ENCODE measurements at regions not wholly inside any gene's neighbourhood (a gene's known extent, or its start where the extent isn't known, plus 50 kb on each side); places are given as distances from the start of the nearest gene placed in this dataset.

GRCh38 chr2:105629634-105630033 is 115.1 kb upstream of the NCK2 start (continued):
- TF ChIP-seq REST (IDR thresholded peaks at IDR 0.05), result no peak
- TF ChIP-seq RXRA (IDR thresholded peaks at IDR 0.05), result no peak

GRCh38 chr2:105627534-105627933 is 117.2 kb upstream of the NCK2 start:
- 66% methylated on average over 3 of the region's 3 CpGs for WGBS
- DNase-seq (ENCODE audit: low spot score), result no peak
- TF ChIP-seq FOXA2 (IDR thresholded peaks at IDR 0.05) (no peak), FOXA1 (IDR thresholded peaks at IDR 0.05) (no peak), EGR1 (IDR thresholded peaks at IDR 0.05; ENCODE audit: low read depth in 2 of 2) (no peak), NR2F2 (IDR thresholded peaks at IDR 0.05) (no peak), TAF1 (conservative IDR thresholded peaks at IDR 0.05) (no peak), REST (IDR thresholded peaks at IDR 0.05) (no peak), ZBTB33 (IDR thresholded peaks at IDR 0.05) (no peak), RXRA (IDR thresholded peaks at IDR 0.05) (no peak), JUND (IDR thresholded peaks at IDR 0.05) (no peak), SP1 (IDR thresholded peaks at IDR 0.05) (no peak), GABPA (IDR thresholded peaks at IDR 0.05 in 1 of 2, conservative IDR thresholded peaks at IDR 0.05 in 1 of 2) (no peak), RAD21 (IDR thresholded peaks at IDR 0.05) (no peak), ATF3 (IDR thresholded peaks at IDR 0.05) (no peak), HNF4G (IDR thresholded peaks at IDR 0.05) (no peak), YY1 (IDR thresholded peaks at IDR 0.05) (no peak), HNF4A (conservative IDR thresholded peaks at IDR 0.05) (no peak)
- TF ChIP-seq, protein P1, sequence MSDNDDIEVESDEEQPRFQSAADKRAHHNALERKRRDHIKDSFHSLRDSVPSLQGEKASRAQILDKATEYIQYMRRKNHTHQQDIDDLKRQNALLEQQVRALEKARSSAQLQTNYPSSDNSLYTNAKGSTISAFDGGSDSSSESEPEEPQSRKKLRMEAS (IDR thresholded peaks at IDR 0.05), result no peak
- TF ChIP-seq, protein P2, sequence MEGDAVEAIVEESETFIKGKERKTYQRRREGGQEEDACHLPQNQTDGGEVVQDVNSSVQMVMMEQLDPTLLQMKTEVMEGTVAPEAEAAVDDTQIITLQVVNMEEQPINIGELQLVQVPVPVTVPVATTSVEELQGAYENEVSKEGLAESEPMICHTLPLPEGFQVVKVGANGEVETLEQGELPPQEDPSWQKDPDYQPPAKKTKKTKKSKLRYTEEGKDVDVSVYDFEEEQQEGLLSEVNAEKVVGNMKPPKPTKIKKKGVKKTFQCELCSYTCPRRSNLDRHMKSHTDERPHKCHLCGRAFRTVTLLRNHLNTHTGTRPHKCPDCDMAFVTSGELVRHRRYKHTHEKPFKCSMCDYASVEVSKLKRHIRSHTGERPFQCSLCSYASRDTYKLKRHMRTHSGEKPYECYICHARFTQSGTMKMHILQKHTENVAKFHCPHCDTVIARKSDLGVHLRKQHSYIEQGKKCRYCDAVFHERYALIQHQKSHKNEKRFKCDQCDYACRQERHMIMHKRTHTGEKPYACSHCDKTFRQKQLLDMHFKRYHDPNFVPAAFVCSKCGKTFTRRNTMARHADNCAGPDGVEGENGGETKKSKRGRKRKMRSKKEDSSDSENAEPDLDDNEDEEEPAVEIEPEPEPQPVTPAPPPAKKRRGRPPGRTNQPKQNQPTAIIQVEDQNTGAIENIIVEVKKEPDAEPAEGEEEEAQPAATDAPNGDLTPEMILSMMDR (IDR thresholded peaks at IDR 0.05; ENCODE audit: low read depth, low read length, missing input control), result no peak
- Histone ChIP-seq H3K27me3 (ENCODE audit: control insufficient read depth in 4 of 4, insufficient read depth in 4 of 4, low read length in 3 of 4) (peaks cover 0 to 36% (median 4%) of the 10 kb centered on the region in 4 donors), H3K9ac (ENCODE audit: low read depth in 1 of 2, low read length in 2 of 2) (no peak overlapping the region), H3K4me3 (ENCODE audit: low read depth in 1 of 3, low read length in 3 of 3) (no peak overlapping the region), H3K27ac (ENCODE audit: low read depth in 1 of 2, low read length in 2 of 2) (no peak overlapping the region), H3K9me3 (ENCODE audit: control insufficient read depth in 4 of 4, low read length in 3 of 4) (peaks cover 0 to 11% (median 4%) of the 10 kb centered on the region in 4 donors), H3K36me3 (ENCODE audit: control insufficient read depth in 4 of 4, insufficient read depth in 3 of 4, low read depth in 1 of 4, low read length in 3 of 4) (no peaks in the 10 kb centered on the region), H3K4me1 (ENCODE audit: control insufficient read depth in 4 of 4, insufficient read depth in 4 of 4, low read length in 3 of 4) (no peaks in the 10 kb centered on the region)

All from liver (tissue), 8 donors.